Type B pancreatic cell (in vitro differentiated cells): ENCODE measurements at regions not wholly inside any gene's neighbourhood (a gene's known extent, or its start where the extent isn't known, plus 50 kb on each side); places are given as distances from the start of the nearest gene placed in this dataset.

ENCODE experiments used
- DNase-seq: peaks from one replicate; pipeline ENCODE4 v3.0.0; 2021; ENCODE audit warnings: mixed read lengths; ENCODE audit not compliant: unreplicated experiment; ENCODE audit errors: extremely low spot score
- H3K27ac Mint-ChIP-seq: 2 replicates; pipeline ENCODE4 v1.8.0; 2021; ENCODE audit warnings: mild to moderate bottlenecking, mixed read lengths
- H3K27me3 Mint-ChIP-seq: 2 replicates; pipeline ENCODE4 v1.8.0; 2021; ENCODE audit warnings: mixed read lengths
- H3K36me3 Mint-ChIP-seq: 2 replicates; pipeline ENCODE4 v1.8.0; 2021; ENCODE audit warnings: mixed read lengths
- H3K4me1 Mint-ChIP-seq: one replicate; pipeline ENCODE4 v1.8.0; 2021; ENCODE audit warnings: mixed read lengths; ENCODE audit not compliant: unreplicated experiment
- H3K4me3 Mint-ChIP-seq: 2 replicates; pipeline ENCODE4 v1.8.0; 2021; ENCODE audit warnings: mild to moderate bottlenecking, mixed read lengths
- H3K9me3 Mint-ChIP-seq: 2 replicates; pipeline ENCODE4 v1.8.0; 2021; ENCODE audit warnings: mixed read lengths
- TF ChIP-seq, protein P1 (sequence below): fragments of 200-600 bp; sonication (generic); conservative IDR thresholded peaks from 2 replicates; pipeline ENCODE4 v1.5.0; 2021; ENCODE audit warnings: antibody characterized with exemption, mild to moderate bottlenecking

DNA sequence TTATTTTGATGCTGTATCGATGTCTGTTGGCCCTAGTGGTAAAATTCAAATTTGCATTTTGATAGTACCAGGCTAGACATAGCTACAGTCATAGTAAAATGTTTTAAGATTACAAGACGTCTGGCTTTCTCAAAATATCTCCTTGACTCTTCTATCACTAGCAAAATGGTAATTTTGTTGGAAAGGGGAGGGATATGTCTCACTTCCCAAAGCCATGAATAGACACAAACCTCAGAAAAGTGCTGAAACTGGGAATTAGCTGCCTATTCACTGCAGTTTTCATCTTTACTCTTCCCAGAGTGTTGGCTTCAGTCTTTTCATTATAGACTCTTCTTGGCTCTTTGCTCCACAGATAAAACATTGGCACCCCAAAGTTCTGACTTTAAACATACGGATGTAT is 1009.9 kb downstream of the ADGRL2 start:
- no peaks in the 10 kb centered on the region for H3K9me3 Mint-ChIP-seq
- no peaks in the 10 kb centered on the region for H3K36me3 Mint-ChIP-seq
- H3K4me1 Mint-ChIP-seq: peaks cover 5% of the 10 kb centered on the region
- H3K27ac Mint-ChIP-seq: no peak overlapping the region
- no peak for DNase-seq
- peaks cover 11% of the 10 kb centered on the region for H3K27me3 Mint-ChIP-seq
- TF ChIP-seq, protein P1, sequence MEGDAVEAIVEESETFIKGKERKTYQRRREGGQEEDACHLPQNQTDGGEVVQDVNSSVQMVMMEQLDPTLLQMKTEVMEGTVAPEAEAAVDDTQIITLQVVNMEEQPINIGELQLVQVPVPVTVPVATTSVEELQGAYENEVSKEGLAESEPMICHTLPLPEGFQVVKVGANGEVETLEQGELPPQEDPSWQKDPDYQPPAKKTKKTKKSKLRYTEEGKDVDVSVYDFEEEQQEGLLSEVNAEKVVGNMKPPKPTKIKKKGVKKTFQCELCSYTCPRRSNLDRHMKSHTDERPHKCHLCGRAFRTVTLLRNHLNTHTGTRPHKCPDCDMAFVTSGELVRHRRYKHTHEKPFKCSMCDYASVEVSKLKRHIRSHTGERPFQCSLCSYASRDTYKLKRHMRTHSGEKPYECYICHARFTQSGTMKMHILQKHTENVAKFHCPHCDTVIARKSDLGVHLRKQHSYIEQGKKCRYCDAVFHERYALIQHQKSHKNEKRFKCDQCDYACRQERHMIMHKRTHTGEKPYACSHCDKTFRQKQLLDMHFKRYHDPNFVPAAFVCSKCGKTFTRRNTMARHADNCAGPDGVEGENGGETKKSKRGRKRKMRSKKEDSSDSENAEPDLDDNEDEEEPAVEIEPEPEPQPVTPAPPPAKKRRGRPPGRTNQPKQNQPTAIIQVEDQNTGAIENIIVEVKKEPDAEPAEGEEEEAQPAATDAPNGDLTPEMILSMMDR: no peak
- no peak overlapping the region for H3K4me3 Mint-ChIP-seq

DNA sequence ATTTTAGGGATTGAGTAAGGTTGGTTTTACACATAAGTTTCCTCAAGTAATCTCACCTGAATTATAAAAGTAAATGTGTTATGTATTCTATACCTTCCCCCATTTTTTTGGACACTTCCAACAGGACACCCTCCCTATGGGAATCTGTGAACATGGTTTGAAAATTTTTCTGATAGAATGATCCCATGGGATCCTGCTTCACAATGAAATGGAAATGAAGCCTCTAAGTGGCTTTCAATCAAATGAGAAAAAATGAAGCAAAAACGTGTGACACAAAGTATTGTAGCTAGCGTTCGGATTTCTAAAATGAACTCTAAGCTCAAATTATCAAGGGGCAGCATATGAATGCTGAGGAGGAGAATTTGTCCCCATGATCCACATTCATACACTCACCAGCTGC is 1006.8 kb downstream of the ADGRL2 start:
- TF ChIP-seq, protein P1: no peak
- Mint-ChIP-seq H3K9me3 (no peaks in the 10 kb centered on the region), H3K27me3 (peaks cover 14% of the 10 kb centered on the region), H3K36me3 (no peaks in the 10 kb centered on the region), H3K4me1 (peaks cover 7% of the 10 kb centered on the region), H3K27ac (no peak overlapping the region), H3K4me3 (no peak overlapping the region)
- no peak for DNase-seq

DNA sequence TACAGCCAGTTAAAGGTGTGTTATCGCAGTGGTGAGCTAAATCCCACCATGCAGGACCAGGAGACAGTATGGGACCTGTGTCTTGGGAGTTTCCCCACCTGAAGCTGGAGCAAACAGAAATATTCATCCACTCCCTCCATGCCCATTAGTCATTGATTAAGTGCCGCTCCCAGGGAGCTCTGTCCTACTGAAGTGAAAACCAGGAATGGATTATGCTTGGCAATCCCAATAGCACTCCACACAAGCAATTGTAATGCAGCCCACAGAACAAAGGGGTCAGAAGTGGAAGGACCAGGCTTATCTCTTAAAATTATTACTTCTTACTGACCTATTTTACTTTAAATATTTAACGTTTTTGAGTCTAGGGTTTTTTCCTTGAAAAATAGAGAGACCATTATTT is 1005.4 kb downstream of the ADGRL2 start:
- H3K4me3 Mint-ChIP-seq: no peak overlapping the region
- H3K36me3 Mint-ChIP-seq: no peaks in the 10 kb centered on the region
- peaks cover 7% of the 10 kb centered on the region for H3K4me1 Mint-ChIP-seq
- peaks cover 14% of the 10 kb centered on the region for H3K27me3 Mint-ChIP-seq
- no peak for DNase-seq
- H3K27ac Mint-ChIP-seq: no peak overlapping the region
- TF ChIP-seq, protein P1: no peak
- H3K9me3 Mint-ChIP-seq: no peaks in the 10 kb centered on the region

DNA sequence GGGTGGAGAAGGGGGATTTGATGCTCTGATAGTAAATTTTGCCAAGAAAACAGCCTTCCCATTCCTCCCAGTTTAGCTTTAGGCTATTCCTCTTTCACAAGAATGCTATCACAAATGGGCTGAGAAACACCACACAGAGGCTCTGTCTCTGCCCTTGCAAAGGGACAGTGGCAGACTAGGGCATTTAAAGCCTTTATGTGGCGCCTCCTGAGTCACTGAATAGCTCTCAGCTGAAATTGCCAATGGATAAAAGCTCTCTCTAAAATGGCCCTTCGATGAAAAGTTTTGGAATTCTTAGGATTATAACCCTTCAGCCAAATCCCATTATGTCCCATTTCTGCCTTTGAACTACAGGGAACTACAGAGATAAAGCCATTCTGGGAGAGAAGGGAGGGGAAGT is 1000.4 kb downstream of the ADGRL2 start:
- Mint-ChIP-seq H3K9me3 (peaks cover 14% of the 10 kb centered on the region), H3K4me3 (no peak overlapping the region), H3K36me3 (no peaks in the 10 kb centered on the region), H3K4me1 (peaks cover 3% of the 10 kb centered on the region), H3K27me3 (peaks cover 7% of the 10 kb centered on the region), H3K27ac (no peak overlapping the region)
- DNase-seq: no peak
- TF ChIP-seq, protein P1: no peak

DNA sequence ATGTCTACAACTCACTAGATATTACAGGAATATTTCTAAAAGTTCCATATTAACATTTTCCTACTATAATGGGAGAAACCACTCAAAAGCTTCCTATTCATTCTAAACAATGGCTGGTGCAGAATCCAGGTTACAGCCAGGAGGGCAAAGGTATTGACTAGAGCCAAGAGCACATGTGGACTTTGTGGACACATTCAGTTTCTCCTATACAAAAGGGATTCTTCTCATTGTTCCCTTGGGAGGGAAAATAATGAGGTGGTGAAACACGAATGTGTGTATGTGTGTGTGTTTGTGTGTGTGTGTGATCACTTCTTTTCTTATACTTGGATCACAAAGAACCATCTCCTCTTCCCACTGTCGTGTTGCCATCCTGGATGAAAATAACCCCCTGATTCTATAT is 1000.0 kb downstream of the ADGRL2 start:
- Mint-ChIP-seq H3K4me3 (no peak overlapping the region), H3K27ac (no peak overlapping the region), H3K27me3 (peaks cover 7% of the 10 kb centered on the region), H3K36me3 (no peaks in the 10 kb centered on the region), H3K4me1 (peaks cover 3% of the 10 kb centered on the region), H3K9me3 (peaks cover 14% of the 10 kb centered on the region)
- TF ChIP-seq, protein P1: no peak
- no peak for DNase-seq

DNA sequence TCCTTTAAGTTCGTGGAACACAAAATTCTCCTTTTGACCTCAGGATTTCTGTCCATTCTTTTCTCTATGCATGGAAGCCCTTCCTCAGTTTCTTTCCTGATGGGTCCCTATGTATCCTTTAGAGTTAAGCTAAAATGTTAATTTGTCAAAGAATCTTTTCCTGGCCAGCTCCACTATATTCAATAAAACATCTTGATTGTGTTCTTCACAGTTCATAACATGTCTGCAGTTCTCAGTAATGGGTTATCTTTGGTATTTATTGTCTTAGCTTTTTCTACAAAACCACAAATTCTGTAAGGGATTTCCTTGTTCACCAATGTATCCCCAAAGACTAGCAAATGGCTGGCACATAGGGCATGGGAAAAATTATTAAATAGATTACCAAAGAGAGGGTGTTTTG is 998.5 kb downstream of the ADGRL2 start:
- Mint-ChIP-seq H3K27ac (no peak overlapping the region), H3K4me1 (peaks cover 3% of the 10 kb centered on the region), H3K9me3 (peaks cover 14% of the 10 kb centered on the region), H3K4me3 (no peak overlapping the region), H3K27me3 (peaks cover 7% of the 10 kb centered on the region), H3K36me3 (no peaks in the 10 kb centered on the region)
- no peak for DNase-seq
- TF ChIP-seq, protein P1: no peak
